ENCODE measurements at regions not wholly inside any gene's neighbourhood (a gene's known extent, or its start where the extent isn't known, plus 50 kb on each side); places are given as distances from the start of the nearest gene placed in this dataset.

GRCh38 chr1:220398238-220398637 is 126.0 kb upstream of the RAB3GAP2 start:
- H3K36me3 ChIP-seq (ENCODE audit: low read depth, low read length): no peaks in the 10 kb centered on the region
- intact Hi-C loops (cut with micrococcal nuclease): no loop called here
- CTCF ChIA-PET: no interaction called here
- no peak overlapping the region for H2AFZ ChIP-seq (ENCODE audit: low read length)
- no peaks in the 10 kb centered on the region for H3K9me2 ChIP-seq (replicated peaks; ENCODE audit: low read length)
- ATAC-seq (no peak), DNase-seq (no peak)
- no peak overlapping the region for H3K4me3 ChIP-seq (ENCODE audit: low read length)
- no peak overlapping the region for H3K27ac ChIP-seq (ENCODE audit: low read length)
- no peak overlapping the region for H3K4me2 ChIP-seq (ENCODE audit: low read length)
- H3K79me2 ChIP-seq (ENCODE audit: low read length): no peaks in the 10 kb centered on the region
- no peaks in the 10 kb centered on the region for H3F3A ChIP-seq (ENCODE audit: low read length, unreplicated experiment)
- TF ChIP-seq CTCF (conservative IDR thresholded peaks at IDR 0.05; ENCODE audit: low read depth, low read length) (no peak), EZH2phosphoT487 (IDR thresholded peaks at IDR 0.05; ENCODE audit: borderline replicate concordance, low read length) (no peak)
- no peaks in the 10 kb centered on the region; the same call in 1 of the 2 replicates for H3K4me1 ChIP-seq (ENCODE audit: insufficient read depth, low read length)
- BruUV-seq (replicated peaks): no TSS peak
- H4K20me1 ChIP-seq (ENCODE audit: low read length): no peaks in the 10 kb centered on the region
- no peak overlapping the region for H3K9ac ChIP-seq (ENCODE audit: low read length)
- POLR2A ChIA-PET (ENCODE audit: unreplicated experiment): no interaction called here
- H3K9me3 ChIP-seq (ENCODE audit: low read length): no peaks in the 10 kb centered on the region
- peaks cover 60% of the 10 kb centered on the region; the same call in 1 of the 2 replicates for H3K27me3 ChIP-seq (ENCODE audit: low read length)

- DNase-seq: no peak
- H3K4me3 ChIP-seq (ENCODE audit: low read length): no peak overlapping the region
- H3K9ac ChIP-seq (ENCODE audit: low read length): no peak overlapping the region
- POLR2A ChIA-PET (ENCODE audit: unreplicated experiment): no interaction called here
- no peaks in the 10 kb centered on the region for H4K20me1 ChIP-seq (ENCODE audit: low read length)
- CTCF ChIA-PET: no interaction called here
- BruUV-seq (replicated peaks): no TSS peak
- no peak for TF ChIP-seq CTCF (conservative IDR thresholded peaks at IDR 0.05; ENCODE audit: low read depth, low read length)
- no peak for TF ChIP-seq EZH2 (IDR thresholded peaks at IDR 0.05; ENCODE audit: low read length, unreplicated experiment)
- no peak for TF ChIP-seq EZH2phosphoT487 (IDR thresholded peaks at IDR 0.05; ENCODE audit: borderline replicate concordance, low read length)
- no peaks in the 10 kb centered on the region for H3K9me3 ChIP-seq (ENCODE audit: low read length)
- no peak overlapping the region for H3K27ac ChIP-seq (ENCODE audit: low read length)
- H3K4me1 ChIP-seq (ENCODE audit: insufficient read depth, low read length): no peaks in the 10 kb centered on the region; the same call in 1 of the 2 replicates
- no peak overlapping the region for H3K4me2 ChIP-seq (ENCODE audit: low read length)
- no peaks in the 10 kb centered on the region for H3K79me2 ChIP-seq (ENCODE audit: low read length)
- H3K36me3 ChIP-seq (ENCODE audit: low read depth, low read length): no peaks in the 10 kb centered on the region
- H3K9me2 ChIP-seq (replicated peaks; ENCODE audit: low read length): no peaks in the 10 kb centered on the region
- peaks cover 29% of the 10 kb centered on the region; the same call in 1 of the 2 replicates for H3K27me3 ChIP-seq (ENCODE audit: low read length)
- no peak overlapping the region for H2AFZ ChIP-seq (ENCODE audit: low read length)
- H3F3A ChIP-seq (ENCODE audit: low read length, unreplicated experiment): no peaks in the 10 kb centered on the region
- intact Hi-C loops (cut with micrococcal nuclease): no loop called here
- no peak for ATAC-seq
Measured at GRCh38 chr1:220391491-220391890, 119.2 kb upstream of the RAB3GAP2 start.

- no peaks in the 10 kb centered on the region for H3K4me1 ChIP-seq (ENCODE audit: insufficient read depth, low read length)
- no peak overlapping the region for H3K9ac ChIP-seq (ENCODE audit: low read length)
- H3K79me2 ChIP-seq (ENCODE audit: low read length): no peaks in the 10 kb centered on the region
- H3K9me2 ChIP-seq (replicated peaks; ENCODE audit: low read length): no peaks in the 10 kb centered on the region
- no peak overlapping the region for H2AFZ ChIP-seq (ENCODE audit: low read length)
- TF ChIP-seq EZH2phosphoT487 (IDR thresholded peaks at IDR 0.05; ENCODE audit: borderline replicate concordance, low read length) (no peak), EZH2 (IDR thresholded peaks at IDR 0.05; ENCODE audit: low read length, unreplicated experiment) (no peak), CTCF (conservative IDR thresholded peaks at IDR 0.05; ENCODE audit: low read depth, low read length) (no peak)
- no peak overlapping the region for H3K4me3 ChIP-seq (ENCODE audit: low read length)
- intact Hi-C loops (cut with micrococcal nuclease): no loop called here
- no peaks in the 10 kb centered on the region for H3K36me3 ChIP-seq (ENCODE audit: low read depth, low read length)
- no peak overlapping the region for H3K4me2 ChIP-seq (ENCODE audit: low read length)
- H3K27me3 ChIP-seq (ENCODE audit: low read length): peaks cover 29% of the 10 kb centered on the region; the same call in 1 of the 2 replicates
- BruUV-seq (replicated peaks): no TSS peak
- DNase-seq: no peak
- H3K27ac ChIP-seq (ENCODE audit: low read length): no peak overlapping the region
- H3F3A ChIP-seq (ENCODE audit: low read length, unreplicated experiment): no peaks in the 10 kb centered on the region
- POLR2A ChIA-PET (ENCODE audit: unreplicated experiment): no interaction called here
- CTCF ChIA-PET: no interaction called here
- ATAC-seq: no peak
- no peaks in the 10 kb centered on the region for H3K9me3 ChIP-seq (ENCODE audit: low read length)
- H4K20me1 ChIP-seq (ENCODE audit: low read length): no peaks in the 10 kb centered on the region
Measured at GRCh38 chr1:220389634-220390033, 117.4 kb upstream of the RAB3GAP2 start.
